SHP77 treated with DMSO at 0.1 percent for 48 hours (cell line): ENCODE measurements at regions not wholly inside any gene's neighbourhood (a gene's known extent, or its start where the extent isn't known, plus 50 kb on each side); places are given as distances from the start of the nearest gene placed in this dataset.

Experiments used
- DNase-seq: peaks from one replicate; lab custom pipeline; 2025; lab: John Stamatoyannopoulos, UW

DNA sequence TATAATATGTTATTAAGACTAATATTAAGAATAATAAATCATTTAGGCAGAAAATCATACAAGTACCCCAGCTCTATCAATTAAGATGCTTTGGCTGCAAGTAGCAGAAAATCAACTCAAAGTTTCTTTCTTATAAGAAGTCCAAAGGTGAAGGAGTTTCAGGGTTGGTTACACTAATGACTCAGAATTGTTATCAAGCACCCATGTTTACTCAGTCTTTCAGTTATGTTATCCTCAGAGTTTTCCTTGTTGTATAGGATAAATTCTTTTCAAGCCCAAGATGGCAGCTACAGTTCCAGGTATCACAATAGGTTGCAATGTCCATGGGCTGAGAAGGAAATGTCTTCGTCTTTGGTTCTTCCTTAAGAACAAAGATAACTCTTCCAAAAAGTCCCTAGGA, 163.6 kb downstream of the TNFSF18 start:
- DNase-seq, result no peak

DNA sequence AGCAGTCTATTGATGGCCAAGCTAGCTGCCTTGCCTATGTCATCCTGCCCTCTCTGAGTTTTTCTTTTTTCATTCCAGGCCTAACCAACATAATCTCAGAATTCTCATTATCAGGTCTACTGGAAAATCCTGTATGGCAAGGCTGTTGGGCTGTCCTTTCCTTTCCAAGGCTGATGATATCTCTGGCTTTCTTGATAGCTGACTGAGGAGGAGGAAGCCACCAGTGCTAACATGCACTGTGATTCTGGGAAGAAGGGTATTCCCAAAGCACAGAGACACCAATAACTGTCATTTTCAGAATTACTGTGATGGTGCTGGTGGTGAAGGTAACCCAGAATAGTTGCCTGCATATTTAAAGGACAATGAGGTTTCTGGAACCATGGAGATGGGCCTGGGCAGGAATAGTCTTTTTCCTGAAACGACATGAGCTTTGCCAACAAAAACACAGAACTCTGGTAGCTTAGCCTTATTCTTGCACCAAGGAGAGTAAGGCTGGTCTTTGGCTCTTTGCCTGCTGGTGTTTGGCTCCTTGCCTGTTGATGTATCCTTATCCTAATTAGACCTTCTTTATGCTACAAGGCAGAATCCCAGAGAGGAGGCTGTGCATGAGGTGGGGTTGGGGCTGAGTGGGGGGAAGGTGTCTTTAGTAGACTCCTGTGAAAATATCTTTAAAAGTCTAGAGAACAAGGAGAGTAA, 157.4 kb downstream of the TNFSF18 start:
- DNase-seq, result no peak

DNA sequence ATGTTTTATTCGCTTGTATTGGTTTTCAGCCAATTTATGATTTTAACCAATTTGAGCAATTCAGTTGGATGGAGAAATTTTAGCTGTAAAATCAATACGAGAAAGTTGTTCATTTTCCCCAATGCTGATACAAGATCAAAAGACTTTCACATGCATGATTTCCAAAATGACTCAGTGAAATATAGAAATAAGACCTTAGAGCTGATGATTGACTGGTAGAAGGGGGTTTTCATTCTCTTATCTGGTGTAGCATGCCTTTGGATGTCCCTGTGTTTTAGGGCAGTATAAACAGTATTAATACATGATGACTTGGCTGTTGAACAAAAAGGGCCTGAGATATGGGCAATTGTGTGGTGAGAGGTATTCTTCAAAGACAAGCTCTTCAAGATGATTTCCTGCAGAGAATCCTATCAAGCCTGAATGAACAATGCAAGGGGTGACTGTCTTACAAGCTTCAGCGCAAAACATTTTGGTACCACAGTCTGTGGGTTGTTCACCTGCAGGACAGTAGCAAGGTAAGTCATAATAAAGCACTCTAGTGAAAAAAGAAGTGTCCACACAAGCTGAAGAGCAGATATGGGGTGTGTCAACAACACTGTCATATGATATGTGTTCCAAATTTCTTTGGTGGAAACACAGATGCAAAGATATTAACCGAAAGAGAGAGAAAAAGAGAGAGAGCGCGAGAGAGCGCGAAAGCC, 156.2 kb downstream of the TNFSF18 start:
- DNase-seq, result no peak

DNA sequence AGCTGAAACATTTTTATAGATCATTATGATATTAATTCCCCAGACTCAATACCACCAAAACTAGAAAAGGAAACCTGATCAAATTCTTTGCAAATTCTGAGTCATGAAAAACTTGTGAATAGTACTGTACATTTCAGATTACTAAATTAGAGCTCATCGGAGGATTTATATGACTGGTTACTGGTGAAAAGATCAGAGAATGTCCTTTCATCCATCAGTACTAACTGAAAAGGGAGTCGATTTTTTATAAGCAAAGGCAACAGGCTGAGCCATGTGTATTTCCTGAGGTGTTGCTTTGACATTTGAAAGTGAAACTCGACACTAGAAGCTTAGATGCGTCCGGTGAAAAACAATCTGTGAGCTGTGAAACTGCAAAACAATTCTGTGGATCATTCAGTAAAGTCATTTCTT, 155.7 kb downstream of the TNFSF18 start:
- no peak for DNase-seq

DNA sequence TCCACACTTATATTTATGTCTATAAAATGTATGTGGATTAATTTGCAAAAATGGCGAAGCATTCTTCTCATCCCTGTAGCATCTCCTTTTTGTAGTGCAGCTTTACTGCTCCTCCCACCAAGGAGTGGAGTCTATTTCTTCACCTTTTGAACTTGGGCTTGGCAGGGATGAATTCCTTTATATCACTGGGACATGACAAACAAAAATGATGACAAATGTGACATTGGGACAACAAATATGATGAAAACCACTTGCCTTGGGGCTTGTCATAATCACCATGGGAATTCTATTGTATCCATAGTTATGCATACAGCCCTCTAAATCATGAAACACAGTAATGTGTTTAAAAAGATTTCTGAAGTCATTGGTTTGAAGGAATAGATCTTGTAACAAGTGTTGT, 155.0 kb downstream of the TNFSF18 start:
- DNase-seq, result no peak

DNA sequence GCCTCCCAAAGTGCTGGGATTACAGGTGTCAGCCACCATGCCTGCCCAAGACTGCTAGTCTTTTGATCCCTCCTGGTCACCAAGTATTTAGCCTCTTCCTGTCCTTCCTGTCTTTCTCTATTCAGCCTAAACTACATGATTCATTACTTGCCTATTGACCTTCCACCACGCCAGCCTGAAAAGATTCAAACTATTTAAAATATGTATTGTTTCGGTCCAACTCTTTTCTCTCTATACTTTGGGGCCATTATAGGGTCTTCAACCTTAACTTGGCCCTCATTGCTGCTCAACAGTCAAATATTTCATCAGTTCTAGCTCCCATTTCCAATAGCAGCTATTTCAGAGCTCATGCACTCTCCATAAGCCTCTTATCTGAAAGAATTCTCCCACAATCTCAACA, 153.0 kb downstream of the TNFSF18 start:
- DNase-seq, result no peak

DNA sequence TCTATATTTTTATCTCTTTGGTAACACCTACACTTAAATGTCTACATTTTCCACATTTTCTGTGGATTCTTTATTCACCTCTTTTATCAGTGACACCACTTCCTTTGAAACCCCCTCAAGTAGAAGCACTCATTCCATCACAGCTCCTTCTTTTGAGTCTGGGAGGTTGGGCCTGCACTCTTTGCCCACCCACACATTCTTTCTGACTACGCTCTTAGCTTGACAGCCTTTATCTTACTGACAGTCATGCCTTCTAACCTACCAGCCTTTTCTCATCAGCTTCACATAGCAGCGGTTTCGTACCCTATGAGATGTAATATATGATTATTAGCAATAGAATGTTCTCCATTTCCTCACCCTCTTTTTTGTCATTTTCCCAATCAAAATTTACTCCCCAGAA, 151.9 kb downstream of the TNFSF18 start:
- no peak for DNase-seq

DNA sequence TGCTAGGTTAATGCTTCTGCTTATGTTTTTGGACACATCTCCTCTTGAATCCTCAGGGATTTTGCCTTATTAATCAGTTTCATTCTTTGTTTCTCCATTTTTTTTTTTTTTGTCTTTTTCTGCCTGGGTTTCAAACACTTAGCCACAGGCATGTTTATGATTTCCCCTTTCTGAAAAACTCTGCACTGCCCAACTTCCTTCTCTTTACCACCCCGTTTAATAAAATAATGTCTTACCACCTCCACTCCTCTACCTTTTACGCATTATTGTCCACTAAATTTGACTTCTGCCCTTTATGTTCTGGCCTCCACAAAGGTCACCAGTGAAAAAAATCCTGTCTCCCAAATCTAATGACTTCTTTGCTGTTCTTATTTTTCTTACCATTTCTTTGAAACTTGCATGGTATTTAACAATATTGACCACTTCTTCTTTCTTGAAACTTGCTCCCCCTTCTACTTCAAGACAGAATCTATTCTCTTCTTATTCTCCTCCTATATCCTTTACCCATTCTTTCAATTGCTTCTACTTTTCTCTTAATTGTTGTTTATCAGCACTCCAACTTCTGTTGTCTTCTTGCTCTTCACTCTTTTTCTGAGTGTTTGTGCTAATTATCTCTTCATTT, 150.3 kb downstream of the TNFSF18 start:
- DNase-seq, result no peak

DNA sequence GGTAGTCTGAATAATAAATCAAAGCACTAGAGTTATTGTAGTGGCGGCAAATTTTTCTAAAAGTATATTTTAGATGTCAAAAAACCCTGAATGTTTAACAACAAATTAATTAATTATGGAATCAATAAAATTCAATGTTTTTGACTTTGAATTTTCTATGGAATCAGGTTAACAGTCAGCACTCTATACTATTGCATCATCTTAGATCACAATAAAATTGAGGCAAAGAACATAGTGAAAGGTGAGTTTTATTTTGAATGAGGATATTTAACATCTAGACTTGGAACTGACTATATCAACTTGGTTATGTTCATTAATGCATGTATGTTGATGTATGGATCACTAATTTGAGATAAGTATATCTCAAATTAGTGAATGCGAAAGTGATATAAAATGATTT, 148.5 kb downstream of the TNFSF18 start:
- DNase-seq, result no peak

DNA sequence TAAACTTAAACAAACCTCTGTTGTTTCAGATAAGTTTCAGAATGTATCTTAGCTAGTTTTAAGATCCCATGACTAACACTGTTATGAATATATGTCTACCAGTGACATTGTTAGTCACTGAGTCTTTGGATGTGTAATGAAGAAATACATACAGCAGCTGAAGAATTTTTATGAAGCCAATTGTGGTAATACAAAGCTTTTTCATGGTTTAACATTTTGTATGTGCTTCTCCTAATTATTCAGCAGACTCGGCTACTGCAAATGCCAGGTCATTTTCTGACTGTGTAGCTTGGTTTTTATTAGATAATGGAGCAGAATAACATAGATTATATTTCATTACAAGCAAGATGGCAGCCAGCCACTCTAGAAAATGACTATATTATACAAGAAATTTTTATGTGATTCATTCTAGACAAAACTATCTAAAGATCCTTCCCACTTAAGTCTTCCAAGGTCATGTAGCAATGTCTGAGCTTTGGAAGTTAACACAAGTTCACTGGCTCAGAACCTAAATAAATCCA, 147.8 kb downstream of the TNFSF18 start:
- DNase-seq, result no peak

DNA sequence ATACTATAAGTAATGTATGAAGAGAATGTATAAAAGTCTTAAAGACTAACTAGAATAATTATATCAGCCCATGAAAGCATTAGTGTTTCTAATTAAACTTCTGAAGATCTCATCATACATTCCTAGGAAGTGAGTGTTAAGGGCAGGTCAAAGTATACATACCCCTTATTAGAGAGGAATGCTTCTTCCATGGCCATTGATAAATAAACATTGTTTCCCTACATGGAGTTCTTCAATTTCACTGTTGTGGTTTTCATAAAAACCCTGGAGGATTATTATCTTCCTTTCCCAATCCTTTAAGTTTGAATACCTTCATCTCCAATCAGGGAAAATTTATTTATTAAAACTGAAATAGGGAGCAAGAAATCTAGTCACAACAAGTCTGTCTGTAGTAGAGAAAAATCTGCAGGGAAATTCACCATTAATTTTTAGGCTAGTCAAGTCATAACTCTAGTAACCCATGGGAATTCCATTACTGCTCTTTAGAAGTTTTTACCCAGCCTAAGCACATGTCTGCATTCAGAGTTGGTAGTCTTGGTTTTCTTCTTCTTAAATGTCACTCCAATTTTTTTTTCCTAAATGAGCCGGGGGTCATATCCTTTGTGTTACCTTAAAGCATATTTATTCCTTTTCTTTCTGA, 147.0 kb downstream of the TNFSF18 start:
- no peak for DNase-seq

DNA sequence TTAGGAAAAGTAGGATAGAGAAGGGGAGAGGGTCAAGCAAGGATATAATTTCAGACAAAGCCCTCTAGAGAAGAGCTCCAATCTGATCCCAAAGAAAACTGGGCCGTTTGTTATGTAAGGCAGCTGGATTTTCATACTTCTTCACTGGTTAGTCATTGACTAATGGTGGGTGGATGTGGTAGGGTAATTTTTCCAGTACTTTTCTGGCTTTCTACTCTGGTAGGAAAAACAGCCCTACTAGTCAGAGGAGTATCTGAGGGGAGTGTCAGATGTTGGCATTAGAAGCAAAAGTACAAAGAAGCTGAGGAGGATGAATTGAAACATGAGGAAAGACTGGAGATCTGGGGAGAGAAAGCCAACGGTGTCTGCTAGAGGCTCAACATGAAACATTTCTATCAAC, 145.3 kb downstream of the TNFSF18 start:
- no peak for DNase-seq

DNA sequence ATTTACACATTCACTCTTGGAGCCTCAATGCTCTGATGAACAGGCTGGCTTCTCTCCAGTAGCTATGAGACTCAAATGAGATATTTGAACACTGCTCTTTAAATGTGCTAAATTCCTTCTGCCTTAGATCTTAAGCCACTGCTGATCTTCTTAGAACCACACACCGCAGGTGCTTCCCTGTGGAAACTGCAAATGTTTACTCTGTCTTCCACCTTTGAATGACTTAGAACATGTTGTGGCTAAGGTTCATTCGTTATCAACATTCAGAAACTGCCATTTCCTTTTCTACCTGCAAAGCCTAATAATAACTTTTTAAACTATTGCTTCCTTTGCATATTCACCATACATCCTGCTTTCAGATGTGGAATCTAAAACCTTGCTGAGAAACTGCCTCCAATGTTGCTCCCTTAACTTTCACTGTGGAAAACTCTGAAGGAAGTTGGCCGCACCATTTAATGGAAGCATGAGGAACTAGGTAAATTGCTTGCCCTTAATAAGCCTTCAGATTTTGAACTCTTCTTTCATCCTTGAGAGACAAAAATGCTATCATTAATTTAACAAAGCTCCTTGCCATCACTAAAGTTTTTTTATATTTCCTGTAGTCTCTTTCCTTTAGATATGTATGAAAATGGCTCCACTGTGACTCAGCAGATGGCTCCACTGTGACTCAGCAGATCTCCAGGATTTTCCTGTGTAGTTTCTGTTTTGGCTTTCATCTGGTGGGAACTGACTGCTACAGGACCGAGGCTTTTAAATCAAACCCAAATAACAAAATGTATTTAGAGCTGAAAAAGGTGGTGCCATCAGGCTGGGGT, 143.8 kb downstream of the TNFSF18 start:
- DNase-seq, result peak; percentile 2

DNA sequence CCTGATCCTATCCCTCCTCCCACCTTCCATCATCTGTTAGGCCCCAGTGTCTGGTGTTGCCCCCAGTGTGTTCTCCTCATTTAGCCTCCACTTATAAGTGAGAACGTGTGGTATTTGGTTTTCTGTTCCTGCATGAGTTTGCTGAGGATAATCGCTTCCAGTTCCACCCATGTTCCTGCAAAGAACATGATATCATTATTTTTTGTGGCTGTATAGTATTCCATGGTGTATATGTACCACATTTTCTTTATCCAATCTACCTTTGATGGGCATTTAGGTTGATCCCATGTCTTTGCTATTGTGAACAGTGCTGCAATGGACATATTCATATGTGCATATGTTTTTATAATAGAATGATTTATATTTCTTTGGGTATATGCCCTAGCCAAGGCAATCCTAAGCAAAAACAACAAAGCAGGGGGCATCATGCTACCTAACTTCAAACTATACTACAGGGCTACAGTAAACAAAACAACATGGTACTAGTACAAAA, 142.9 kb downstream of the TNFSF18 start:
- DNase-seq, result no peak

DNA sequence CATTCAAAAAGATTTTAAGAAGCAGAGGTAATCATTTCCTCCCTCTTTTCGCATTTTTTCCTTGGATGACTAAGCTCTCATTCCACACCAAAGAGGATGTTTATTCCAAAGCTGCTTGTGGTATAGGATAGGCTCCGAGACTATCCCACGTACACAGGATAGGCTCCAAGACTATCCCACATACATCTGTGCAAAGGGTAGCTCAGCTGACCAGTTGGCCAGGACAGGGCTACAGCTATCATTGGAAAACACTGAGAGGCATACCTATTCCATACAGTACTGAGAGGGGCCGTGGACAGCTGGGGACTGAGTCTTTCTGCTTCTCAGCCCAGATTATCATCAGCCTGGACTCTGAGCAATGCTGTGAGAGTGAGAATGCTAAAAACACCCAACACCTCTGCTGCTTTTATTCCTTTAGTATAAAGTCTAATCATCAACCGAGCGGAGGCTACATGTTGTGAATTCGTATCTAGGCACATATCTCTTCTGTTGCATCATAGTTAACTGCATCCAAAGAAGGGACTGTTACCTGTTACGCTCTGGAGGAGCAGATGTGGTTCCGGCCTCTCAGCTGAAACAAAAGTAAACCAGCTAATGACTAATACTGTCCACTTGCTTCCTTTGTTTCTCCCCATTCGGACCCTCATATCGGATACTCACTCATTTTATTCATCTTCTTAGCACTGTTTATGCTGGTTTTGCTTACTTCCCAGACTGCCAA, 141.0 kb downstream of the TNFSF18 start:
- DNase-seq, result no peak

DNA sequence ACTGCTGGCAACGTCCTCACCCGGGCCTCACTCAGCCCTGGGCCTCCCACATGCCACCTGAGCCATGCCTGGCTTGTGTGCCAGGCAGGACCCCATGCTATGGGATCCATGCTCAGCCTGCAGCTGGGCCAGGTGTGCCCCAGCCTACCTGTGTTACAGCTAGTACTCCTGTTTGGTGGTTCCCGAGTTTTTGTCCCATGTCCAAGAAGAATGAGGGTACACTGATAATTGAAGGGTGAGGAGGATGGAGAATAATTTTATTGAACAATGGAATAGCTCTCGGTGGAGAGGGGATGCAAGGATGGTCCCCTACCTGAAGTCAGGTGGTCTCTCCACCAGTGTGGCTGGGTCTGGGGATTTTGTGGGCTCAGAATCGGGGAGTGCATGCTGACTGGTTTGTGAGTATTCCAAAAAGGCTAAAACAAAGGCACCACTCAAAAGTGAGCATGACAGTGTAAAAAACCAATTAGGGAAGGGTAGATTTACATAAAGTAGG, 137.9 kb downstream of the TNFSF18 start:
- no peak for DNase-seq

DNA sequence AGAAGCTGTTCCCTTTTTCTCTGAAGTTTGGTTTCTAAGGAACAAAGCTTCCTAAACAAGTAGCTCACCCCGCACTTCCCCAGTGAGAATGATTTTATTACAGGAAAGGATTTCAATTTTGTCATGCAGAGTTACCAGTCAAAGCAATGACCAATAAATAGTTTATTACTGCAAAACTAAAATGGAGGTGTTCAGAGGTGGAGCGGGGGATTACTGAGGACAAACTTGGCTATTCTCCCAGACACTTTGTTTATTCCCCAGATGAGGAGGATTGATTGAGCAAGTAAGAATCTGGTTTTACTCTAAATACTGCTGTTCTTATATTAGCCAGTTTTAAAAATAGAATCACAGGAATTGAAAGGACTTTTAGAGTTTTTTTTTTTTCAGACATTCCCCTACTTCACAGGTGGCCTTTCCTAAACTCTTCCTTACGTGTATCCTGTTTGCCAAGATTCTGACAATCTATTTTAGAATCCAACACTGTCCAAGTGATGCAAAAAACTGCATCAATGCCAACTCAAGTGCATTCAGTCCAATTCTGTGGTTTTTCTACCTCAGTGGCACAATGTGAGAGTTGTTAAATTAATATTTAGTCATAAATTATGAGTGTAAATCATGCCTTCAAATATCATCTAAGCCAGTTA, 136.1 kb downstream of the TNFSF18 start:
- DNase-seq, result no peak

DNA sequence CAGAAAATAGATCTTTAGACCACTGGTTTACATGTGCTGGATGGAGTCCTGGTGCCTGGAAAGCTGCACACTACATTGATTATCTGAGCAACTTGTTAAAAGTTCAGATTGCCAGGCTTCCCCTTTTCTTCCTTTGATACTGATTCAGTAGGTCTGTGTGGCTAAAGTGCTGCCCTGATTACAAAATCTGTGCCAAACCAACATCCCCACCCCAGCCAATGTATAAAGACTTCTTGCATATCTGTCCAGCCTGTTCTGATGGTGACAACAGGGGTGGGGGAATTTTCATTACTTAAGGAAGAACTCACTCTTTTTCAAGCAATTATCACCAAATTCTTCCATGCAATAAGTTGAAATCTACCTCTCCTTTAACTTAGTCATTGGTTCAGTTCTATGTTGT, 135.5 kb downstream of the TNFSF18 start:
- no peak for DNase-seq

DNA sequence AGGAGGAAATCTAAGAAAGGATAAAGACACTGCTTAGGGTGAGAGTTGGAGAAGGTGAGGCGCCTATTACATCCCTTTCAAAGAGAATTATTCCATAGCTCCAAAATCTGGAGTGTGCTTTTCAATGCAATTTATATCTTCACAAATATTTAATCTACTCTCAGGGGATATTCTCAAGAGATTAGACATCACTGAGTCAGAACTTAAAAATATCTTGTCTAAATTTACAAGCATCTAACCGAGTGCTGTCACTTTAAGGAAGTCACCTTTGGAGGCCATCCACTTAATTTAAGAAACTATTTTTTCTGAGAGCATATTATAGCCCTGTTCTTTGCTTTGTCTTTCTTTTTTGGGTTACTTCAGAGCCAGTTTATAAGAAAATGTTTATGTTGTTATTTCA, 134.6 kb downstream of the TNFSF18 start:
- DNase-seq, result no peak

DNA sequence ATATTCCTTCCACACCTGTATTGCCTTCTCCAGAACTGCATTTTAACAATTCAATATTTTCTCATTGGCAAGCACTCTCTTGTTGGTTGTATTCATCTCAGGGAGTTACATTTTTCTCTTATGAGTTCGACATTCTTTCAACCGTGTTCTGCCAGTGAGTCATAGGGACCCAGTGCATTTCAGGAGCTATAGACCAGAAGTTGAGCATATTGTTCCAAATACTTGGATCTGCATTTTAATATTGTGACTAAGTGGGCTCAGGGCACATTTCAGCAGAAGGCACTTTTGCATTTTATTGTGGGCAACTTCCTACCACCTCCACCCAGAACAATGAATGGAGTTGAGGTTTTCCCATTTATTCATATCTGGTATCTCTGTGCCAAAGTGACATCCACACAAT, 132.8 kb downstream of the TNFSF18 start:
- DNase-seq, result no peak
